Esophagus muscularis mucosa (tissue), 4 donors: ENCODE measurements at regions not wholly inside any gene's neighbourhood (a gene's known extent, or its start where the extent isn't known, plus 50 kb on each side); places are given as distances from the start of the nearest gene placed in this dataset.

Source experiments
- DNase-seq: peaks from one replicate; pipeline ENCODE4 v3.0.0-alpha.2; 2017; ENCODE audit errors: extremely low spot score
- H3K27ac ChIP-seq, 4 donors: fragments of 200-600 bp; sonication (generic); replicated peaks in 1 of 4; 1 replicate in 3 of 4; 2 replicates in 1 of 4; pipeline ENCODE4 v1.5.1; 2016 to 2019; ENCODE audit warnings: mild to moderate bottlenecking in 1 of 4
- H3K27me3 ChIP-seq, 4 donors: fragments of 200-600 bp; sonication (generic); one replicate each; pipeline versions ENCODE4 v1.5.1 to v1.6.0; 2016 to 2019
- H3K36me3 ChIP-seq, 4 donors: fragments of 200-600 bp; sonication (generic); one replicate each; pipeline ENCODE4 v1.5.1; 2016 to 2019
- H3K4me1 ChIP-seq, 4 donors: fragments of 200-600 bp; sonication (generic); one replicate each; pipeline ENCODE4 v1.5.1; 2016 to 2019
- H3K4me3 ChIP-seq, 4 donors: fragments of 200-600 bp; sonication (generic); 1 replicate in 2 of 4; 2 replicates in 2 of 4; pipeline ENCODE4 v1.5.1; 2016 to 2019; ENCODE audit warnings: mild to moderate bottlenecking in 4 of 4, moderate library complexity in 1 of 4
- H3K9me3 ChIP-seq, 4 donors: fragments of 200-600 bp; sonication (generic); 1 replicate in 3 of 4; 2 replicates in 1 of 4; pipeline ENCODE4 v1.5.1; 2016 to 2019
- EP300 ChIP-seq: sonication (generic); formaldehyde crosslinking; IDR thresholded peaks from one replicate; pipeline ENCODE4 v1.6.1; 2017; ENCODE audit warnings: antibody characterized with exemption
- POLR2A ChIP-seq: fragments of 450-650 bp; IDR thresholded peaks from one replicate; pipeline ENCODE4 v1.6.1; 2017; ENCODE audit warnings: antibody characterized with exemption, moderate library complexity, mild to moderate bottlenecking, low read depth
- POLR2AphosphoS5 ChIP-seq, 2 donors: sonication (generic); formaldehyde crosslinking; IDR thresholded peaks; one replicate each; pipeline ENCODE4 v1.6.1; 2017; ENCODE audit warnings: antibody characterized with exemption in 2 of 2
- WGBS: methylation state at CpG from one replicate; pipeline ENCODE4 v1.1.5; 2018; 5-methylcytosine and 5-hydroxymethylcytosine counted together
- intact Hi-C: fragments of 100-400 bp; cut with DNase I; formaldehyde crosslinking; loops from one replicate; pipeline ENCODE4 v1.15.1; 2023
- TF ChIP-seq, protein P1 (sequence below), 3 experiments: fragments of 200-600 bp in 2 of 3; fragments of 450-650 bp in 1 of 3; sonication (generic) in 2 of 3; IDR thresholded peaks; one replicate each; pipeline ENCODE4 v1.5.1; 2017 to 2019; ENCODE audit warnings: antibody characterized with exemption in 3 of 3, mild to moderate bottlenecking in 2 of 3, moderate library complexity in 1 of 3

GRCh38 chr6:43915986-43916923 lies 146.2 kb downstream of the VEGFA start:
- DNase-seq = no peak
- intact Hi-C loops = no loop called here
- H3K4me1 ChIP-seq = no peaks in the 10 kb centered on the region
- no peaks in the 10 kb centered on the region for H3K9me3 ChIP-seq
- no peak overlapping the region for H3K4me3 ChIP-seq
- WGBS = 79% methylated on average over 4 of the region's 8 CpGs
- H3K27ac ChIP-seq = no peak overlapping the region
- H3K27me3 ChIP-seq = no peaks in the 10 kb centered on the region
- TF ChIP-seq POLR2AphosphoS5 (IDR thresholded peaks at IDR 0.05) (no peak), EP300 (no peak), POLR2A (no peak)
- TF ChIP-seq, protein P1, sequence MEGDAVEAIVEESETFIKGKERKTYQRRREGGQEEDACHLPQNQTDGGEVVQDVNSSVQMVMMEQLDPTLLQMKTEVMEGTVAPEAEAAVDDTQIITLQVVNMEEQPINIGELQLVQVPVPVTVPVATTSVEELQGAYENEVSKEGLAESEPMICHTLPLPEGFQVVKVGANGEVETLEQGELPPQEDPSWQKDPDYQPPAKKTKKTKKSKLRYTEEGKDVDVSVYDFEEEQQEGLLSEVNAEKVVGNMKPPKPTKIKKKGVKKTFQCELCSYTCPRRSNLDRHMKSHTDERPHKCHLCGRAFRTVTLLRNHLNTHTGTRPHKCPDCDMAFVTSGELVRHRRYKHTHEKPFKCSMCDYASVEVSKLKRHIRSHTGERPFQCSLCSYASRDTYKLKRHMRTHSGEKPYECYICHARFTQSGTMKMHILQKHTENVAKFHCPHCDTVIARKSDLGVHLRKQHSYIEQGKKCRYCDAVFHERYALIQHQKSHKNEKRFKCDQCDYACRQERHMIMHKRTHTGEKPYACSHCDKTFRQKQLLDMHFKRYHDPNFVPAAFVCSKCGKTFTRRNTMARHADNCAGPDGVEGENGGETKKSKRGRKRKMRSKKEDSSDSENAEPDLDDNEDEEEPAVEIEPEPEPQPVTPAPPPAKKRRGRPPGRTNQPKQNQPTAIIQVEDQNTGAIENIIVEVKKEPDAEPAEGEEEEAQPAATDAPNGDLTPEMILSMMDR (IDR thresholded peaks at IDR 0.05) = no peak
- no peaks in the 10 kb centered on the region for H3K36me3 ChIP-seq

- no peaks in the 10 kb centered on the region for H3K9me3 ChIP-seq
- intact Hi-C loops = no loop called here
- no peak overlapping the region for H3K4me3 ChIP-seq
- TF ChIP-seq POLR2AphosphoS5 (IDR thresholded peaks at IDR 0.05) (no peak), EP300 (no peak), POLR2A (no peak)
- TF ChIP-seq, protein P1 (IDR thresholded peaks at IDR 0.05) = no peak
- no peaks in the 10 kb centered on the region for H3K27me3 ChIP-seq
- WGBS = 91% methylated on average over 7 of the region's 7 CpGs
- no peaks in the 10 kb centered on the region for H3K36me3 ChIP-seq
- no peak overlapping the region for H3K27ac ChIP-seq
- H3K4me1 ChIP-seq = no peaks in the 10 kb centered on the region
- DNase-seq = no peak
These were observed 145.3 kb downstream of the VEGFA start for GRCh38 chr6:43915208-43915869.

DNA sequence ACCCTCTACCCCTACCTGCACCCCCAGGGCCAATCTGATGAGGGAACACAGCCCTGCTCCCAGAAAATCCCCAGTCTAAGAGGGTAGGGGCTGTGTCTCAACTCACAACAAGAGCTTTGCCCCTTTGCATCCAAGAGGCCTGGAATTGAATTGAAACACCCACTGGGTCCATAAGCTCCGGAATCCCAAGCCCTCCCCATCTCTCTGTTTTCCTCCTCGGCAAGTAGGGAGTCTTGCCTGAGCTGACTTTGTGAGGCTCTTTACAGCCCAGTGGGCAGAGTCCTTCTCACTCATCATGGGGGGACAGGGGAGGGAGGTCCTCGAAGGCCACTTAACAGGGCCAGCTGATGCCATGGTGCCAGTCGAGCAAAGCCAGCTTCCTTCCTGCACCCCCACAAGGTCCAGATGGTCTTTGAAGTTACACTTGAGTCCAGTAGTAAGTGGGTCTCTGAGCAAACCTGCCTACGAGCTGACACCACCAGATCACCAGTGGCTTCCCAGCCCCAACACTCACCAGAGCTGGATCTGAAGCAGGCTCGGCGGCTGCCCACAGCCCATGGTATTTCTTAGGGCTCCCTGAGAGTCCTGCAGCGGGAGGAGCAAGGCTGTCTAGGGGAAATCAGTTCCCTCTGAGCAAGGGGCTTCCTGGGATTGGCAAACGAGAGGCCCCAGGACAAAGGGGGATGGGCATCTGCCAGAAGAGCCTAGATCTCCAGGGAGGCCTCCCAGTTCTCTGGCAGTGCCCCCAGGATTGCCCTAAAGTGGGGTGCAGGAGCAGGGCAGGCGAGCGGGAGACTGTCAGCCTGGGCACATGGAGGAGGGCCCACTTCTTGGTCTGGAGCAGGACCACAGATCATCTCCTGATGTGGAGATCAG lies 144.5 kb downstream of the VEGFA start:
- no peak for TF ChIP-seq POLR2A
- TF ChIP-seq, protein P1 (IDR thresholded peaks at IDR 0.05) = no peak
- no peak for TF ChIP-seq EP300
- TF ChIP-seq POLR2AphosphoS5 (IDR thresholded peaks at IDR 0.05) = no peak
- DNase-seq = no peak
- no peak overlapping the region for H3K4me3 ChIP-seq
- WGBS = 93% methylated on average over 8 of the region's 11 CpGs
- no peaks in the 10 kb centered on the region for H3K4me1 ChIP-seq
- intact Hi-C loops = no loop called here
- H3K27me3 ChIP-seq = no peaks in the 10 kb centered on the region
- no peaks in the 10 kb centered on the region for H3K36me3 ChIP-seq
- H3K27ac ChIP-seq = no peak overlapping the region
- H3K9me3 ChIP-seq = no peaks in the 10 kb centered on the region

DNA sequence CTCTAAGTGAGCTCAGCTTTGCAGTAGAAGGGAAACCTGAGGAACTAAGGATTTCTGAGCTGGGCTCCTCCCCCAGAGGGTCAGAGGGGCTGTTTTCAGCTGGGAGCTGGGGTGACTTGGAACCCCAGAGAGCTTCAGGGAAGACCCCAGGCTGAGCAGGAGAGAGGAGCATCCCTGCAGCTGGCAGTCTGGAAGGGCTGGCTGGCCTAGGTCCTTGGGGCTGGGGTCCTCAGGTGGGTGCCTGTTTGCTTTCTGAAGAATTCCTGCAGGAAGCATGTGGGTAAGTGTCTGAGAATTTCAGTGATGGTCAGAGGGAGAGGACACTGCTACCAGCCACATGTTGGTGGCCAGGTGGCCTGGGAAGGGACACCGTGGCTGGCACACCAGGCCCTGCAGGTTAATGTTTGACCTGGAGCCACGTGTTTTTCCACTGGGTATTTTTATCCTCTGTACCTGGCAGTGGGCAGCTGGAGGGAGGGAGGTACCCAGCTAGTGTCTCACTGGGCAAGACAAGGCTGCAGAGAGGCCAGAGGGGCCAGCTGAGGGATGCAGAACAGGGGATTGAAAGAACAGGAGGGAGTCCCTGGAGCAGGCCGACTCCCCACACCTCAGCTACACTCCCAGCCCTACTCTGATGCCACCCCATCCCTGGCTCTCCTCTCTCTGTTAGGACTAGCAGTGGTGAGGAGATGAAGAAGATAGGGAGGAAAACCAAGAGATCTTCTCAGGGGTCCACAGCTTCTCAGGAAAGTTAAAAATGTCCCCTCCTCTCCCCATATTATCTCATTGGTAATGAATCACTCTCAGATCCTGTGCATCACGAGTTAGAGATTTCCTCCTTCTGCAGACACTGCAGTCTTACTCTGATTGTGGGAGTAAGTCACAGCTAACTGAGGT lies 143.6 kb downstream of the VEGFA start:
- no peak overlapping the region for H3K4me3 ChIP-seq

More for the DNA sequence above, 143.6 kb downstream of the VEGFA start:
- DNase-seq = no peak
- WGBS = 72% methylated on average over 4 of the region's 4 CpGs
- no peak for TF ChIP-seq POLR2A
- H3K36me3 ChIP-seq = no peaks in the 10 kb centered on the region
- H3K27me3 ChIP-seq = no peaks in the 10 kb centered on the region
- intact Hi-C loops = no loop called here
- H3K27ac ChIP-seq = no peak overlapping the region
- H3K9me3 ChIP-seq = no peaks in the 10 kb centered on the region
- H3K4me1 ChIP-seq = no peaks in the 10 kb centered on the region
